GM21576 (cell line): ENCODE measurements at regions not wholly inside any gene's neighbourhood (a gene's known extent, or its start where the extent isn't known, plus 50 kb on each side); places are given as distances from the start of the nearest gene placed in this dataset.

Source experiments
- ATAC-seq: cut with Tn5 transposase; IDR thresholded peaks from one replicate; pipeline ENCODE4 v1.9.1; 2021; ENCODE audit warnings: mild to moderate bottlenecking, moderate library complexity; ENCODE audit not compliant: unreplicated experiment

DNA sequence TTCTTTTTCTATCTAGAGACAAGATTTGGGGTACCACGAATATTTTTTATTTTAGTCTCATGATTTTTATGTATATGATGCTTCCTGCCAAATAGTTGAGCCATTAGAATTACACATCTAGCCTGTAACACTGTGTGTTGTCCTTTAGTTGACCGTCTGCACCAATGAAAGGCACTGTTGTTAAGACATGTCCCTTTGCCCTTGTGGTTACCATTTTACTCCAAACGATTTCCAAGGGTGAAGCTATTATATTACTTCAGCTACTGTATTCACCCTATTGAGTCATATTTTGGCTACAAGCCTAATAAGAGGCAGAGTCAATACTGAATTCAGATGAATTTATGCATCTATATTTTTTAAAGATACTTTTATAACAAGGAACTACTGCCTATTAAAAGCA lies 207.6 kb downstream of the CETN3 start:
- ATAC-seq, result no peak

DNA sequence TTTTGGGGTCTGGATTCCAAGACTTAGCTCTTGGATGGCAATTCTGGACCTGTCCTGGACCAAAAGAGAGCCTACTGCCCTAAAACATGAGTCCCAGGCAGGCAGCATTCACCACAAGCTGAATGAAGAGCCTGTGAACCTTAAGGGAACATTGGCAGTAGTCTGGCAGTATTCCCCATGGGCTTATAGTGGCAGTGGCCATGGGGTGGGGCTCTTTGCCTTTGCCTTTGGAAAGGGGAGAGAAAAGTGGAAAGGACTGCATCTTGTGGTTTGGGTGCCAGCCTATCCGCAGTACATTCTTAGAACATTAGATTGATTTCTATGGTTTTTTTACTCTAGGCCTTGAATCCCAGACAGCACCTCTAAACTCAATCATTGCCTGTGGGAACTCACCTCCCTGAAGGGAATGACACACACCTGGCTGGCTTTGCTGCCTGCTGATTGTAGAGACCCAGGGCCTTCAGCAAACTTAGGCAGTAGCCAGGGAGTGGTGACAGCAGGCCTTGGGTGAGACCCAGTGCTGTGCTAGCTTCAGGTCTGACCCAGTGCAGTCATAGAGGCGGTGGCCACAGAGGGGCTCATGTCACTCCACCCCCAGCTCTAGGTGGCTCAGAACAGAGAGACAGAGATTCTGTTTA lies 216.3 kb downstream of the CETN3 start:
- ATAC-seq, result no peak

DNA sequence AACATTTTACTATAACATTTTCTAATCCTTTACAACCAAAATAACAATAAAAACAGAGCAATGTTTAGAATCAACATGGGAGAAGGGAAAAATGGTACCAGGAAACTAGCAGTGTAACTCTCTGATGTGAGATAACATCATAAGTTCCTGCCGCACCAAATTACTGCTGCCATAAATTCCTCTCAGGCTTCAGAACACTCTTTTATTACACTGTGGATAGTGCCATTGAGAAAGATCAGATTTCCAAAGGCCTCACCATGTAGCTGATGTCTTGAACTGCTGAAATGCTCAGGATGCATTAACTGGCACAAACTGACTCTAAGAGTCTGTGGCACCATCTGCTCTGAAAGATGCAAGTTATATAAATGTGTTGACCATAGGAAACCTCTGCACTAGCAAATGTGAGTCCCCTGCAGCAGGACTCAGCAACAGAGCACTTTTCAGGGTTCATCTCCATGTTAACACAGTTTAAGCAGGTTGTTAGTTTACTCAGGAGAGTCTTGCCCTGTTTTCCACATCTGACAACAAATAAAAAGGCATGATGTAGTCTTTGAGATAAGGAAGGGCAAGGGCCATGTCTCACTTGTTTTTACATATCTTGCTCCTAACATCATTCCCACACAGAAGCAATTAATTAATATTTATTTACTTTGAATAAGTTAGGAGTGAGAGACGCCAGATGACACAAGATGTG lies 218.1 kb downstream of the CETN3 start:
- no peak for ATAC-seq

DNA sequence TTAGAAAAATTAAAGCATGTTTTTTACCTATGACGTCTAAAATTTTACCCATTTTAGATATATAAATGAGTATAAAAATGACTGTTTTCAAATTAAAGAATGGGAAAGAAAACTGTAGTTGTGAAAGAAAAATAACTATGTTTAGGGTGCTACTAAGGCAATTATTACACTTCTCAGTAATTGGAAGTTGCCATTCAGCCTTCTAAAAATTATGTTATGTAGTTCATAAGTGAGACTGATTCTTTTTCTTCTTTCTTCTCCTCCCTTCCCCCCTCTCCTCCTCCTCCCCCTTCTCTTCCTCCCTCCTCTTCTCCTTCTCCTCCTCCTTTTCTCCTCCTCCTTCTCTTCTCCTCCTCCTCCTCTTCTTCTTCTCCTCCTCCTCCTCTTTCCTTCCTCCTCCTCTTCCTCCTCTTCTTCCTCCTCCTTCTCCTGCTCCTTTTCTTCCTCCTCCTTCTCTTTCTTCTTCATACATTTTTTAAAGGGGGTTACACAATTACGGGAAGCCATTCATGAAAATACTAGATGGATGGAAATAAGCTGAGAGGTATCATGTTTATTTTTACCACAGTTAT lies 223.6 kb downstream of the CETN3 start:
- ATAC-seq, result no peak

DNA sequence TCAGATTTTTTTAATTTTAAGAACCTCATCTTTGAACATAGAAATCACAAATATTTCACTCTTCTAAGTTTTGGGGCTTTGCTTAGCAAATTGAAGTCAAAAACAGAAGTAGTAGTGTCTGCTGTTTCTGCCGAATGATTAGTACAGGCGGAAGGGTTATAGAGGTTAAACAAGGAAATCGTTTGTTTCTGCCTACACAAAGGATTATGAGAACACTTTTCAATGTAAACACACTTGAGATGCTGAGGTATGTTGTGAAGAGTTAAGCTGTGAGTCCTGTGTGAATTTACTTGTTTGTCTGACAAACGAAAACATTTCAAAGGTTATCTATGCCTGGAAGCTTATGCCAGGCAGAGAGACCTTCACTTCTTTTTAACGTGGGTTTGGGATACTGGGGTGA lies 224.8 kb downstream of the CETN3 start:
- no peak for ATAC-seq

DNA sequence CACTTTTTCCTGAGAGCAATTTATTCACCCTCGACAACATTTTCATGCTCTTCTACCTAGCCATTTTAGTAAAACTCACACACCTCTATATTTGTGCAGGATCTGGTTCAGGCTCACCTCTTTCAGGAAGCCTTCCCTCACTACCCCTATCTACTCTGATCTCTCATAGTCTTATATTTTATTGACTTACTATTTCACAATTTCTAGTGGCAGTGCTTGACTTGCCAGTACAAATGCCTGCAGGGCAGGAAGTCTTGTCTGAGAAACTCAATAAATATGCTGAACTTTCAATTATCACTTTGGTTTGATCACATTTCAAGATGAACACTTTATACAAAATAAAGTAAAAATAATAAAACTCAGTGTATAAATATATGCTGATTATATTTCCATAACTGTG lies 226.8 kb downstream of the CETN3 start:
- no peak for ATAC-seq

DNA sequence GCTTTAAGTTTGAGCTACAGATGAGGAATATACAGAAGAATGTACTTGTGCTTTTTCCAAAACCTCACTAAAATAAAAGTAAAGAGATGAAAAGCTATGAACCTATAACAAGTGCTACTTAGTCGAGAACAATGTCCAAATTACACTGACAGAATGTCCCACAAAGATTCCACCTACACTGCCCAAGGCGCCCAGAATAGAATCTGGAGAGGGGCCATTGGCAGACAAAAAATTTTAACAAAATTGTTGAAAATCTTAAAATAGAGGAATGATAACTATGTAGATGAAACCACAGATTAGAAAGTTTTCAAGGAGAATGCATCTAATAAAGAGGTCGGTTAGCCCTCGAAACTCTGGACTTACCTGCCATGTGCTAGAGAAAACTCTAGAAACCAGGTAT lies 235.3 kb downstream of the CETN3 start:
- no peak for ATAC-seq

DNA sequence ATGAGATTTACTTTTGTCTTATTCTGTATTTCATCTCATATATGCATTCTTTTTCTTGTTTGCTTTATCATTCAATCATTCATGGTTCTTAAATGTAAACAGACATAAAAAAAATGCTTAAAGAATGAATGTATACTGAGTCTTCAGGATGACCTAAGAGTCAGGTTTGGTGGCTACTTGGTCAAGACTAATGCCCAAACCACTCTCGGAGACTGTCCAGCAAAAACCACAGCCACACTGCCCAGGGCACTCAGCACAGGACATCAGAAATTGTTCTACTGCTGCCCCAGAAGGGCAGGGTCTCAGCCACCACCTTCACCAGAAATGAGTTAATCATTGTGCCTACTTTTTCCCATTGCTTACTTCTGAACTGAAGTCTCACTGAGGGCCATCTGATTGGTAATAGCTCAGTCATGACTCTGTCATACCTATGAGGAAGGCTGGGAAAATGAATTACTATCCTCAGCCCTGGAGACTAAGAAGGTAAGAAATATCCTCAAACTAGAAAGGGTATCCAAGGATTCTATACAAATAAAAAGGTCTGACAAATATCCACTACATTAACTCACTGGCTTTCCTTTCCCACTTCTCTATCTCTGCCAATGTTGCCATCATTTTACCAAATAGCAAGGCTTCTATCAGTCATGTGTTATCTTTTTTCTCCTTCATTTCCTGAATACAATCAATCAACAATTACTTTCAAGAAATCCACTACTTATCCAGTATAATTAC lies 236.1 kb downstream of the CETN3 start:
- ATAC-seq, result no peak

DNA sequence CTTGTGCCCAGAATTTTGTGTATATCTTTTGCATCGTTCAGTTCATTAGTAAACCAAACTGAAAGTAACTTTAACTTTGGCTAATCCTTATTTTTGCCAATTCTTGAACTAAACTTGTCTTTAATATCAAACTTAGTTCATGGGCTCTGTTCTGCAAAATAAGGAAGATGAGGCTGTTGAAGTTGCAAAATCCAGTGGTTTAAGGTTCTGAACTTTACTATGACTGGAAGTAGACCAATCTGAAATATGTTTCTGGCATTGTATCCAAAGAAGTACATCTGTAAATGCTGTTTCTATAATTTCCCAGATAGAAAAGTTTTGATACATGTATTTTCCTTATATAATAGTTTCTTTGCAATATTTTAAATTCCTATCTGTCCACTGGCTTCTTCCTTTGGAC lies 238.1 kb downstream of the CETN3 start:
- ATAC-seq, result no peak

DNA sequence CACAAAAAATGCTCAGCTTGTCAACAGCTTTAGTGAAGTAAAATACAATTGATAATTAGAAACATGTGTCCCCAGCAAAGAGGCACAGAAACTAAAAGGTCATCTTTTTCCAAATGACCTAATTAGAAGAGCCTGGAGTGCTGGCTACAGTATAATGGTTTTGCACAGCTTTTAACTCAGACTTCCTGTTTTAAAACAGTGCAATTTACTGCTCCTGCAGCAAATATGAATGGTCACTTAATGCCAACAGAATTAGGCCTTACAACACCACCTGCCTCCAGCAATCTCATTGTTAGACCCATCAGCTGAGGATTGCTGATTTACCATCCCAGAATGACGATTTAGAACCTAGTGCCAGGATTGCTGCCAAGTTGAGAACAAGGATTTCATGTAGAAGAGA lies 239.3 kb downstream of the CETN3 start:
- ATAC-seq, result no peak

DNA sequence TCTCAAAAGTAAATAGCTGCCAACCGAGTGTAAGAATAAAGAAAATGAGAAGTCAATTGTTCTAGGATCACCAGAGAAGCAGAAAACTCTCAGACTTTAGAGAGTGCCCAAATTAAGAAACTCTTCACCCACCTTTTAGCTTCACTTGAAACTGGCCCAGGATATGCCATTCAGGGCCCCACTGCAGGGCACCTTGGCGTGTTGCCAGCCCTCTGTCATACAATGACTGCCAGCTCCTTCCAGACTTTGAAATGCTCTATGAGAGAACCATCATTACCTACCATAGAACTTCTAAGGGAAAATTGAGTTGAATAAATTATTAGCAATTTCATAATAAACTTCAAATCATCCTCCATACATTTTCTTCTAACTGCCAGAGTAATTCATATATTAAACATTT lies 240.5 kb downstream of the CETN3 start:
- no peak for ATAC-seq

DNA sequence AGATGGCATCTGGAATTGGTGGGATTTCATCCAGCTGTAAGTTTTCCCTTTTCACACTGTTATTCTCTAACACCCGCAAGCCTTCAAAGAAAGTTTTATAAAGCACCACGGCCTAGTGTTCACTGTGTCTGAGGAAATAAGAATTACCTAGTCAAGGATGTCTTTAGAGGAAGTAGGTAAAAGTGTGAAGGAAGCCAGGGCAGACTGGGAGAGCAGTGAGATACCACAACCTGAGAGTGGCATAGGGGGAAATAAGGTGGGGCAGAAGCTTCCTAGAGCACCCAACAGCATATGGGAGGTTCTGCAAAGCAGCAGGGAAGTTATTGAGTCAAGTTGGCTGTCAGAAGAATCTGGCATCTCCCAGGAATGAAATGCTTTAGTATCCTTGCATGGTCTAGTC lies 241.2 kb downstream of the CETN3 start:
- ATAC-seq, result no peak

DNA sequence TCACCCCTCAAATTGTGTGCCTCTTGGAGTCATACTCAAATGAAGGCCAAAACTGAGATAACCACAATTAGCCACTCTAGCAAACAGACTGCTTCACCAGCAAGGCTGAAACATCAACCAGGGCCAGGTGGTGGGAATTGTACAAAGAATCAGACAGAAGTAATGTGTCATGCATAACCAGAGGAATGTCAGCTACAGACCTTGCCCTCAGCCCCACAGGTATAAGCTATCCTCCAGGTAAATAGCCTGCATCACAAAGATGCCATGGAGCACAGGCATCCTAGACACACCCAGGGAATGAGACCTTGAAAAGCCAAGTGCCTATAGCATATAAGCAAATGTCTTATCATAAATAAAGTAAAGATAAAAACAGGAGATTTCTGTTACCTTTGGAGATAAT lies 242.7 kb downstream of the CETN3 start:
- no peak for ATAC-seq

DNA sequence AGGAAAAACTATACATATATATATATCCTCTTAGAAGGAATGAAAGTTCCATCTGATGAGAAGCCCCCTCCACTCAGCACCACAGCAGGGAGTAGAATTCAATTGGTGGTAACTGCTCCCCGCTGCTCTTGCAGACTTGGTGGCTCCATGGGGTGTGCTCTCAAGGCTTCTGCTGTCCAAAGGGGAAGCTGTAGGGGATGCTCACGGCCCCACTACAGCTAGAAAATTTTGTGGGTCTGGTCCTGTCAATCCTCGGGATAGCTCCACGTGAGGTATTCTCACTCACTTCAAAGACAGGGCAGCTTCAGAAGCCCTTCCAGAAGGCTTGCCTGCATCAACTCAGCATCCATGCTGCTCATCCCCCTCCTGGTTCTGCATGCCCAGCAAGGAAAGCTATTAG lies 247.2 kb downstream of the CETN3 start:
- no peak for ATAC-seq

DNA sequence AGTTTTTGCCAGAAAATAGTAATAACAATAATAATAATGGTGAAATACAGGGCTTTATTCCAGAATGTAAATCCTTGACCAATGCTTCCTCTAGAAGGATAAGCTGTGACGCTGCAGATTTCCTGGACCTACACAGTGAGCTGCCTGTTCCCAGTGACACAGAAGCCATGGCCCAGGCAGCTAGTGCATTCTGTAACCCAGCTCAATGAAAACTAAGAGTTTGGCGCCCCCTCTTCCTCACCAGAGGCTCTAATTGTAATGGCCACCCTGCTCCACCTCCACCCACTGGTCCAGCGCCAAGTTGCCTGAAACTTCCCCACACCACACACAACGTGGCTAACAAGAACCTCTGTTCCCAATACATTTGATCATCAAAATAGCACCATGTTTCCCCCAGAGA lies 248.1 kb downstream of the CETN3 start:
- no peak for ATAC-seq

DNA sequence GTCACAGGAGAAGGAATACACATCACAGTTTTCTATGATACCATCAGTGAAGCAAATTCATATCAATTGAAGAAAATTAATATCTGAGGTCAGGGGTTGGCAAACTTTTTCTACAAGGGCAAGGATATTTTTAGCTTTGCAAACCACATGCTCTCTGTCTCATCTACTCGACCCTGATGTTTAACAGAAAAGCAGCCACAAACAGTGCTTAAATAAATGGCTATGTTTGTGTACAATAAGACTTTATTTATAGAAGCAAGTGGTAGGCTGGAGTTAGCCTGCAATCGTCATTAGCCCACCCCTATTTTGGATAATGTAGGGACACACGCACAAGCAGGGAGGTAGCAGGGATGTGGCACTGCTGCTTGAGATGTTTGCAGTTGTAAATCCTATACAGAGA lies 251.4 kb downstream of the CETN3 start:
- ATAC-seq, result no peak

DNA sequence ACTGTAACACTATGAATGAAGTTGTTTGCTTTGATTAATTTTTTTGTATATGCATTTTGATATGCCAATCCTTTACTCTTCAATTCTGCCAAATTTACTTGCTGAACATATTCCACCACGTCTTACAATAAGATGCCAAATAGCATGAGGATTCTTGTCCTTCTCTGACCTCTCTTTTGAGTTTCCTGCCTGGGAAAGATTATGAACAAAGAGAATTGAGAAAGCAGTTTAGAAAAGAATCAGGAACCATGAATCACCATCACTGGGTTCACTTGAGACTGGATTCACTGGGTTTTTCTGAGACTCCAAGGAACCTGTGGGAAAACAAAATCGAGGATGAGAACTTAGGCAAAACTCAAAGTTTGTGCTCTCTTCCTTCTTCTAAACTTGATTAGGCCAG lies 256.5 kb downstream of the CETN3 start:
- no peak for ATAC-seq

DNA sequence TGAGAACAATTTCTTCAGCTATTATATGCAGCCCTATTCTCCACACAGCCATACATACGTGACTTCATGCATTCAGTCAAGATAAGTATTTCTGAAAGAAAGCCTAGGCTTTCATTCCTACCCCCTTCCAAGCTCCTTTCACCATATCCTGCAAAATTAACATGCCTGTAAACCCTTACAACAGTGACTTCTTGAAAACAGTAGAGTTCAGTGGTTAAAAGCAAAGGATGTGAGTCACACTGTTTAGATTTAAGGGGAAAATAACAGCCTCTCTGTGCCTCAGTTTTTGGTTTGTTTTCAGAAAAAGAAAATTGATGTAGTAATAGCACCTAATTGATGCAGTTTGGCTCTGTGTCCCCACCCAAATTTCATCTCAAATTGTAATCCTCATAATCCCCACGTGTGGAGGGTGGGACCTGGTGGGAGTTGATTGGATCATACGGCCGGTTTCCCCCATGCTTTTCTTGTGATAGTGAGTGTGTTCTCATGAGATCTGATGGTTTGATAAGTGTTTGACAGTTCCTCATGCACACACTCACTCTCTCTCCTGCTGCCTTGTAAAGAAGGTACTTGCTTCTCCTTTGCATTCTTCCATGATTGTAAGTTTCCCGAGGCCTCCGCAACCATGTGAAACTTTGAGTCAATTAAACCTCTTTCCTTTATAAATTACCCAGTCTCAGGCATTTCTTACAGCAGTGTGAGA lies 264.8 kb downstream of the CETN3 start:
- no peak for ATAC-seq

DNA sequence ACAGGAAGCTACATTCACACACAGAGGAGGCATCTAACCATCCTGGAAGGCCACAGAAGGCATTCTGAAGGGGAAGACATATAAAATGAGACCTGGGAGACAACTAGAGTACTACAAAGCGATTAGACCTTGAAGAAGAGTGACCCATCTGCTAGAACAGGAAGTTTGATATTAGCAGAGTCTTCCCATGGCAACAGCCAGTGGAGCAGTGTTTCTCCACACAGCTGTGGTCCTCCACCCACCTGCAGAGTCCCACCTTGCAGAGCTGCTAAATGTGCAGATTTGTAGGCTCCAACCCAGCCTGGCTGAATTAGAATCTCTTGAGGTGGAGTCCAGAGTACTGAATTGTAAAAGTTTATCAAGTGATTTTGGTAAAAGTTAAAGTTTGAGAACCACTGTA lies 267.0 kb downstream of the CETN3 start:
- no peak for ATAC-seq

DNA sequence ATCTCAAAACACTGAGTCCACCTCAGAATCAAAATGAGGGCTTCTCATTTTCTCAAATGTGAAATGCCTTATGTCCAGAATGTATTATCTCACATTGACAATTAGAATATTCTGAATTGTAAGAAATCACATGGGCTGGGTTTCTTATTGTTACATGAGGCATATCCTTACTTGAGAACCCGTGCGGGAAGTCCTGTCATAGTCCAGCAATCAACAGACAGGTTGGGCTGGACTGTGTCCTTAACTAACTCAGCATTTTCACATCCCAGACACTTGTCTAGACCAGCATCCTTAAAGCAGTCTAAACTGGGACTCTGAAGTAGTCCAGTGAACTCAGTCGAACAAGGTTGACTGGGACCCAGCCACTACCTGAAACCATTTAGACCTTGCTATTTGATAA lies 267.6 kb downstream of the CETN3 start:
- no peak for ATAC-seq

DNA sequence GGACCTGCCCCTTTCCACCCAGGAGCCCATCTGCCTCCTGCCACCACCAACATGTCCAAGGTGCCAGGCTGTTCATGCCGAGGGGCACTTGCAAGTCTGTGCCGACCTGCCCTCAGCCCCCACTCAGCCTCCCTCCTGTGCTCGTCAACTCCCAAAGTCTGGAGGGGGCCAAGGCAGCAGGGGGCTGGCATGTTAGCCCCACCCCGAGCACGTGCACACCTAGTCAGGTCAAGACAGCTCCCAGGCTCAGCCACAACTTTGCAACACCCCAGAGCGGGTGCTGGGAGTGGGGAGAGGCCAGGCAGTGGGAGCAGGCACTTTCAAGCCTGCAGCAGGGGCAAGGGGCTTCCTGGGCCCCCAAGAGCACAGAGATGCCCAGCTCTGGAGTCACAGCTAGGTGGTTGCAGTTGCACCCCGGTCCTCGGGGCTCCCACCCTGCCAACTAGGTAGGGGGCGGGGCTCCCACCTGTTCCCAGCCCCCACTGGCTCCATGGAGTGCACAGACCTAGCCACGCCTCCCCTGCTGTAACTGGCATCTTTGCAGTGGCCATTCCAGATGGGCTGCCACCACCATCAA lies 272.5 kb downstream of the CETN3 start:
- no peak for ATAC-seq
